Hepatocyte (in vitro differentiated cells): ENCODE measurements at regions not wholly inside any gene's neighbourhood (a gene's known extent, or its start where the extent isn't known, plus 50 kb on each side); places are given as distances from the start of the nearest gene placed in this dataset.

Experiments
- CTCF ChIP-seq: fragments of 200-600 bp; sonication (generic); IDR thresholded peaks from 2 replicates; pipeline ENCODE4 v1.5.1; 2016; ENCODE audit warnings: antibody characterized with exemption, mild to moderate bottlenecking; ENCODE audit not compliant: poor library complexity
- EZH2 ChIP-seq: fragments of 200-600 bp; sonication (generic); IDR thresholded peaks from 2 replicates; pipeline ENCODE4 v1.6.1; 2016; ENCODE audit warnings: antibody characterized with exemption, mild to moderate bottlenecking, borderline replicate concordance
- EZH2phosphoT487 ChIP-seq: fragments of 200-600 bp; sonication (generic); IDR thresholded peaks from one replicate; pipeline ENCODE4 v1.6.1; 2018; ENCODE audit warnings: antibody characterized with exemption, mild to moderate bottlenecking, low read depth, moderate library complexity; ENCODE audit not compliant: unreplicated experiment, severe bottlenecking

GRCh38 chrX:84710611-84711010 is 208.4 kb upstream of the HDX start:
- TF ChIP-seq CTCF (no peak), EZH2 (no peak), EZH2phosphoT487 (no peak)
